ENCODE measurements at regions not wholly inside any gene's neighbourhood (a gene's known extent, or its start where the extent isn't known, plus 50 kb on each side); places are given as distances from the start of the nearest gene placed in this dataset.

DNA sequence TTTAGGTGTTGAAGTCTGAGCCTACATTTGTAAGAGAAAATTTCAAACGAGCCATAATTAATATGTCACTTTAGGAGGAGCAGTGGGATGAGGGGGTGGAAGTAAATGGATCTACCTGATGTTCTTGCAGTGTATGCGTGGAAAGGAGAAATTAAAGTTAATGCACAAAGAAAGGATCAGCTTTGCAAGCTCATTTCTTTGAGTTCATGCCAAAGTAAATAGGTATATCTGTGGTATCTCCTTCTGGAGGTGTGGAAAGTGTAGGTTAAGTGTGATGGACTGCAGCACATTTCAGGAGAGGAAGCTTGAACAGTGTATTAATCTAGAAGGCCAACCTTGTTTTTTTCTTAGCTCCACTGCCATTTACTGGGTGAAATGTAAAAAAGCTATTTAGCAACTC, 307.5 kb upstream of the ZEB2 start:
- H3K9me3 ChIP-seq (ENCODE audit: control insufficient read depth, insufficient read depth, low read length) = no peaks in the 10 kb centered on the region
- H3K36me3 ChIP-seq (ENCODE audit: insufficient read depth, low read length) = no peaks in the 10 kb centered on the region
- no peaks in the 10 kb centered on the region for H3K4me1 ChIP-seq (ENCODE audit: insufficient read depth, low read length)
- no peak overlapping the region for H3K9ac ChIP-seq (ENCODE audit: low read depth, low read length)

DNA sequence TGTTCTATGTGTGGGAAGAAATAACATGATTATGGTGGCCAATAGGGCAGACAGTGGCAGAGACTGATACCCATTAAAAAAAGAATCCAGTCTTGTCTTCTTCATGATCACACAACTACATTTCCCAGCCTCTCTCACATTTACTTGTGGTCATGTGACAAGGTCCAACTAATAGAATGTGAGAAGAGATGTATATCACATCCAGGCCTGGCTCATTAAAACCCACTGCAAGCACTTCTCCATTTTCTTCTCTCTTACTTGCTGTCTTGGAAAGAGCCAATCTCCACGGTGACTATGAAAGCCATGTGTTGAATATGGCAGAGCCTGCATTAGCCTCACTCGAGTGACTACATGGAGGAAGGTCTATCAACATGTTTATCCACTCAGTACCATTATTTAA, 306.2 kb upstream of the ZEB2 start:
- Histone ChIP-seq H3K36me3 (ENCODE audit: insufficient read depth, low read length) (no peaks in the 10 kb centered on the region), H3K9ac (ENCODE audit: low read depth, low read length) (no peak overlapping the region), H3K4me1 (ENCODE audit: insufficient read depth, low read length) (no peaks in the 10 kb centered on the region), H3K9me3 (ENCODE audit: control insufficient read depth, insufficient read depth, low read length) (no peaks in the 10 kb centered on the region)

DNA sequence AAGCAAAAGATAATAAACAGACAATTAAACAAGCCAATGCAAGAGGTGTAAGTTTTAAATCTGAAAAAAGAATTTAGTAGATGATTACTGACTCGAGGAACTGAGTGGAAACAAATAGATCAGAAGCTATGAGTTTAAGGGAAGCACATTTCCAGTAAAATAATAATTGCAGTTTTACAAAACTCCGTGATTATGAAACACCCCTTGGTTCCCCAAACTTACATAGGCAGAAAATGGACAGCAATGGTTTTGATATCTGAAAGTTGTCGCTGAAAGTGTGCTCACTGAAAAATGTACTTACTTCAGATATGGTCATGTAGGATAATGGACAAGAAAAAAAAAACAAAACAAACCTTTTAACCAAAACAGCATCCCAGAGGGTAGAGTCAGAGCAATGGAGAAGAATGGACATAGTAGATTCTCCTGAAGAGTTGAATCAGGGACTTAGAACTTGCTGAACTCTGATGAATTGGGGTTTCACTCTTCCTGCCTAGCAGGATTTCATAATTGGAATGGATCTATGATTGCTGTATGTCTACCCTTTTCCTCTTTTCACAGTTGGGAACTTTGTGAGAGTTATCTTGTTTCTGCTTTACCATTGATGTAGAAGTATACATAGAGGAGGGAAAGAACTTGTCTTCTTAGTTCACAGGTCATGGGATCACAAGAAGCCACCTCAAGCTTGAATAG, 305.6 kb upstream of the ZEB2 start:
- no peaks in the 10 kb centered on the region for H3K9me3 ChIP-seq (ENCODE audit: control insufficient read depth, insufficient read depth, low read length)
- no peak overlapping the region for H3K9ac ChIP-seq (ENCODE audit: low read depth, low read length)
- no peaks in the 10 kb centered on the region for H3K4me1 ChIP-seq (ENCODE audit: insufficient read depth, low read length)
- H3K36me3 ChIP-seq (ENCODE audit: insufficient read depth, low read length) = no peaks in the 10 kb centered on the region

DNA sequence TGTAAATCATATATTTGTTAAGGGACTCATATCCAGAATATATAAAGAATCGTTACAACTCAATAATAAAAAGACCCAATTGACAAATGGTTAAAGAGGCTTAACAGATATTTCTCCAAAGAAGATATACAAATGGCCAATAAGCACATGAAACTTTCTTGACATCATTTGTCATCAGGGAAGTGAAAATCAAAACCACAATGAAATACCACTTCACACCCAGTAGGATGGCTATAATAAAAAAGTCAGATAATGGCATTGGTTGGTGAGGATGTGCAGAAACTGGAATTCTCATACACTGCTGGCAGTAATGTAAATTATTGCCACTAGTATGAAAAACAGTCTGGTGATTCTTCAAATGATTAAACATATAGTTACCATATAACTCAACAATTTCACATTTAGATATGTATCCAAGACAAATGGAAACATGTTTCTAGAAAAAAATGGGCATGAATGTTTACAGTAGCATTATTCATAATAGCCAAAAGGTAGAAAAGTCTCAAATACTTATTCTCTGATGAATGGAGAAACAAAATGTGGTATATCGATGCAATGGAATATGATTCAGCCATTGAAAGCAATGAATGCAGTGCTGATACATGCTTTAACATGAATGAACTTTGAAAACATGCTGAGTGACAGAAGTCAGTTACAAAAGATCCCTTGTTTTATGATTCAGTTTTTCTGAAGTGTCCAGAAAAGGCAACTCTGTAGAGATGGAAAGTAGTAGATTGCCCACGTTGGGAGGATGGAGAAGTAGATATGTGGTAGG, 304.6 kb upstream of the ZEB2 start:
- no peaks in the 10 kb centered on the region for H3K4me1 ChIP-seq (ENCODE audit: insufficient read depth, low read length)
- H3K9ac ChIP-seq (ENCODE audit: low read depth, low read length) = no peak overlapping the region
- H3K9me3 ChIP-seq (ENCODE audit: control insufficient read depth, insufficient read depth, low read length) = no peaks in the 10 kb centered on the region
- H3K36me3 ChIP-seq (ENCODE audit: insufficient read depth, low read length) = no peaks in the 10 kb centered on the region

GRCh38 chr2:144822966-144823365, 303.0 kb upstream of the ZEB2 start:
- Histone ChIP-seq H3K9me3 (ENCODE audit: control insufficient read depth, insufficient read depth, low read length) (no peaks in the 10 kb centered on the region), H3K4me1 (ENCODE audit: insufficient read depth, low read length) (no peaks in the 10 kb centered on the region), H3K36me3 (ENCODE audit: insufficient read depth, low read length) (no peaks in the 10 kb centered on the region), H3K9ac (ENCODE audit: low read depth, low read length) (no peak overlapping the region)

DNA sequence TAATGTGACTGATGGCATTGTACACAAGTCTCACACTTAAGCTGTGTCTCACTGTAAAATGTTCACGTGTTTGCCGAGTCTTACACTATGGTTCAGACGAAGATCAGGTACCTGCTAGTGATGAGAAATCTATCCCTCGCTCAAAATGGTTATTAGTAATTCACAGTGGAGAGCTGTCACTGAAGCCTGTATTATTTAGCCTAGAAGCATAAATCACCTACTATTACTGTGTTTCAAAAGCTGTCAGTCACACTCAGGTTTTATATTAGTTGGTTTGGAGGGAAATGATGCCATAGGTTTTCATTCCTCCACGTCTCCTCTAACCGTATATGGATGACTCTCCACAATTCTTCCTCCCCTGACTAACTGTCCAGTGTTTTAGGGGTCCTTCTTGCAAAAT, 292.4 kb upstream of the ZEB2 start:
- H3K9me3 ChIP-seq (ENCODE audit: control insufficient read depth, insufficient read depth, low read length) = no peaks in the 10 kb centered on the region

GRCh38 chr2:144801766-144802165, 281.8 kb upstream of the ZEB2 start:
- Histone ChIP-seq H3K4me1 (ENCODE audit: insufficient read depth, low read length) (peaks cover 10% of the 10 kb centered on the region; the same call in 1 of the 2 replicates), H3K9me3 (ENCODE audit: control insufficient read depth, insufficient read depth, low read length) (no peaks in the 10 kb centered on the region), H3K36me3 (ENCODE audit: insufficient read depth, low read length) (no peaks in the 10 kb centered on the region), H3K9ac (ENCODE audit: low read depth, low read length) (no peak overlapping the region)

More for the DNA sequence above, 292.4 kb upstream of the ZEB2 start:
- H3K36me3 ChIP-seq (ENCODE audit: insufficient read depth, low read length) = no peaks in the 10 kb centered on the region
- no peak overlapping the region for H3K9ac ChIP-seq (ENCODE audit: low read depth, low read length)
- H3K4me1 ChIP-seq (ENCODE audit: insufficient read depth, low read length) = no peaks in the 10 kb centered on the region

GRCh38 chr2:144801325-144801724, 281.4 kb upstream of the ZEB2 start:
- Histone ChIP-seq H3K36me3 (ENCODE audit: insufficient read depth, low read length) (no peaks in the 10 kb centered on the region), H3K4me1 (ENCODE audit: insufficient read depth, low read length) (peaks cover 10% of the 10 kb centered on the region; the same call in 1 of the 2 replicates), H3K9me3 (ENCODE audit: control insufficient read depth, insufficient read depth, low read length) (no peaks in the 10 kb centered on the region), H3K9ac (ENCODE audit: low read depth, low read length) (no peak overlapping the region)

DNA sequence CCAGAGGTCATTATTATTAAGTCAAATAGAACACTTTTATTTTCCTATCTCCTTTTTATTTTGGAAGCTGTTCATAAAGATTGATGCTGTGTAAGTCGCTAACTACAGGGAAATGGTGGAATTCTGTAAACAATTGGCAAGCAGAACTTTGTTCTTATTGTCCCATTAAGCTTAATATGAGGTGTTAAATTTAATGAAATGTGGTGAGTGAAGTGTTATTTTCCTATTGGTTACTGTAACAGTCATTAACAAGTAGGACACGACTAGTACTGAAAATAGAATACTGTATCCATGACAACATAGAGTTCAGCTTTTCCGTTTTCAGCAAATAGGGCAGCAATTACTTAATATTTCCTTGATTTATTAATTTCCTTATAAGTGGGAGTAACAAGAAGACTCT, 279.1 kb upstream of the ZEB2 start:
- peaks cover 10% of the 10 kb centered on the region; the same call in 1 of the 2 replicates for H3K4me1 ChIP-seq (ENCODE audit: insufficient read depth, low read length)
- H3K36me3 ChIP-seq (ENCODE audit: insufficient read depth, low read length) = no peaks in the 10 kb centered on the region
- H3K9ac ChIP-seq (ENCODE audit: low read depth, low read length) = no peak overlapping the region
- H3K9me3 ChIP-seq (ENCODE audit: control insufficient read depth, insufficient read depth, low read length) = no peaks in the 10 kb centered on the region

GRCh38 chr2:144798034-144798433, 278.1 kb upstream of the ZEB2 start:
- H3K9me3 ChIP-seq (ENCODE audit: control insufficient read depth, insufficient read depth, low read length) = no peaks in the 10 kb centered on the region
- peaks cover 10% of the 10 kb centered on the region; the same call in 1 of the 2 replicates for H3K4me1 ChIP-seq (ENCODE audit: insufficient read depth, low read length)
- H3K36me3 ChIP-seq (ENCODE audit: insufficient read depth, low read length) = no peaks in the 10 kb centered on the region
- H3K9ac ChIP-seq (ENCODE audit: low read depth, low read length) = no peak overlapping the region

- Histone ChIP-seq H3K9ac (ENCODE audit: low read depth, low read length) (no peak overlapping the region), H3K36me3 (ENCODE audit: insufficient read depth, low read length) (no peaks in the 10 kb centered on the region), H3K4me1 (ENCODE audit: insufficient read depth, low read length) (peaks cover 4% of the 10 kb centered on the region; the same call in 1 of the 2 replicates), H3K9me3 (ENCODE audit: control insufficient read depth, insufficient read depth, low read length) (no peaks in the 10 kb centered on the region)
Measured at GRCh38 chr2:144796936-144797335, 277.0 kb upstream of the ZEB2 start.

GRCh38 chr2:144796164-144796563, 276.2 kb upstream of the ZEB2 start:
- Histone ChIP-seq H3K9me3 (ENCODE audit: control insufficient read depth, insufficient read depth, low read length) (no peaks in the 10 kb centered on the region), H3K36me3 (ENCODE audit: insufficient read depth, low read length) (no peaks in the 10 kb centered on the region), H3K9ac (ENCODE audit: low read depth, low read length) (no peak overlapping the region), H3K4me1 (ENCODE audit: insufficient read depth, low read length) (no peaks in the 10 kb centered on the region)

DNA sequence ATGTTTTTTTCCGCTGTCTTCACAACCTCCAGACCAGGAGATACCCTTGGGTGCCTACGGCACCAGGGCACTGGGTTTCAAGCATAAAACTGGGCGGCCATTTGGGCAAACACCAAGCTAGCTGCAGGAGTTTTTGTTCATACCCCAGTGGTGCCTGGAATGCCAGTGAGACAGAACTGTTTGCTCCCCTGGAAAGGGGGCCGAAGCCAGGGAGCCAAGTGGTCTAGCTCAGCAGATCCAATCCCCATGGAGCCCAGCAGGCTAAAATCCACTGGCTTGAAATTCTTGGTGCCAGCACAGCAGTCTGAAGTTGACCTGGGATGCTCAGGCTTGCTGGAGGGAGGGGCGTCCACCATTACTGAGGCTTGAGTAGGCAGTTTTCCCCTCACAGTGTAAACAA, 265.3 kb upstream of the ZEB2 start:
- Histone ChIP-seq H3K36me3 (ENCODE audit: insufficient read depth, low read length) (no peaks in the 10 kb centered on the region), H3K9me3 (ENCODE audit: control insufficient read depth, insufficient read depth, low read length) (no peaks in the 10 kb centered on the region; the same call in 1 of the 2 replicates), H3K4me1 (ENCODE audit: insufficient read depth, low read length) (no peaks in the 10 kb centered on the region), H3K9ac (ENCODE audit: low read depth, low read length) (no peak overlapping the region)

- no peak overlapping the region for H3K9ac ChIP-seq (ENCODE audit: low read depth, low read length)
- H3K36me3 ChIP-seq (ENCODE audit: insufficient read depth, low read length) = no peaks in the 10 kb centered on the region
- H3K4me1 ChIP-seq (ENCODE audit: insufficient read depth, low read length) = no peaks in the 10 kb centered on the region
- H3K9me3 ChIP-seq (ENCODE audit: control insufficient read depth, insufficient read depth, low read length) = no peaks in the 10 kb centered on the region; the same call in 1 of the 2 replicates
Measured at GRCh38 chr2:144780983-144781382, 261.1 kb upstream of the ZEB2 start.

- Histone ChIP-seq H3K36me3 (ENCODE audit: insufficient read depth, low read length) (no peaks in the 10 kb centered on the region), H3K9me3 (ENCODE audit: control insufficient read depth, insufficient read depth, low read length) (no peaks in the 10 kb centered on the region), H3K4me1 (ENCODE audit: insufficient read depth, low read length) (no peaks in the 10 kb centered on the region), H3K9ac (ENCODE audit: low read depth, low read length) (no peak overlapping the region)
Measured at GRCh38 chr2:144776766-144777165, 256.8 kb upstream of the ZEB2 start.
